ENCODE measurements at regions not wholly inside any gene's neighbourhood (a gene's known extent, or its start where the extent isn't known, plus 50 kb on each side); places are given as distances from the start of the nearest gene placed in this dataset.

DNA sequence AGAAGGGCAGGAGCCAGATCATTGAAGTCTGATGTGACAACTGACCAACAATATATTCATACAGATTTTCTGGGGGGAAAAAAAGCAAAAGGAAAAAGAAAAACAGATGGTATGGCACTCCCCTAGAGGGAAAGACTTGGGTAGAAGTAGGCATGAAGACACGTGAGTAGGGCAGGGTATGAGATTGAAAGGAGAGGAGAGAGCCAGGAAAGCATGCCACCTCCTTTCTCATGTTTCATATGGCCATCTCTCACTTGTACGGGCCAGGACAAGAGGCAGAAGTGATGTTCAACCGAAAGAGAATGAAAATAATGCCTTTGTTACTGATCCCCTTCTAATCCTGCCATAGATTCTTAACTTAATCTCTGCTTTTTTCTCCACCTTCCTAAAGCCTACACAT, 139.0 kb upstream of the ACTBL2 start (continued):
- TF ChIP-seq KDM1A (IDR thresholded peaks at IDR 0.05; ENCODE audit: borderline replicate concordance, low read length): no peak
- TF ChIP-seq, protein P1, sequence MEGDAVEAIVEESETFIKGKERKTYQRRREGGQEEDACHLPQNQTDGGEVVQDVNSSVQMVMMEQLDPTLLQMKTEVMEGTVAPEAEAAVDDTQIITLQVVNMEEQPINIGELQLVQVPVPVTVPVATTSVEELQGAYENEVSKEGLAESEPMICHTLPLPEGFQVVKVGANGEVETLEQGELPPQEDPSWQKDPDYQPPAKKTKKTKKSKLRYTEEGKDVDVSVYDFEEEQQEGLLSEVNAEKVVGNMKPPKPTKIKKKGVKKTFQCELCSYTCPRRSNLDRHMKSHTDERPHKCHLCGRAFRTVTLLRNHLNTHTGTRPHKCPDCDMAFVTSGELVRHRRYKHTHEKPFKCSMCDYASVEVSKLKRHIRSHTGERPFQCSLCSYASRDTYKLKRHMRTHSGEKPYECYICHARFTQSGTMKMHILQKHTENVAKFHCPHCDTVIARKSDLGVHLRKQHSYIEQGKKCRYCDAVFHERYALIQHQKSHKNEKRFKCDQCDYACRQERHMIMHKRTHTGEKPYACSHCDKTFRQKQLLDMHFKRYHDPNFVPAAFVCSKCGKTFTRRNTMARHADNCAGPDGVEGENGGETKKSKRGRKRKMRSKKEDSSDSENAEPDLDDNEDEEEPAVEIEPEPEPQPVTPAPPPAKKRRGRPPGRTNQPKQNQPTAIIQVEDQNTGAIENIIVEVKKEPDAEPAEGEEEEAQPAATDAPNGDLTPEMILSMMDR (IDR thresholded peaks at IDR 0.05; ENCODE audit: control extremely low read depth in 1 of 3, insufficient read depth in 1 of 3, low read depth in 1 of 3, low read length in 3 of 3): no peak

All from H1 (cell line).